ENCODE measurements at regions not wholly inside any gene's neighbourhood (a gene's known extent, or its start where the extent isn't known, plus 50 kb on each side); places are given as distances from the start of the nearest gene placed in this dataset.

DNA sequence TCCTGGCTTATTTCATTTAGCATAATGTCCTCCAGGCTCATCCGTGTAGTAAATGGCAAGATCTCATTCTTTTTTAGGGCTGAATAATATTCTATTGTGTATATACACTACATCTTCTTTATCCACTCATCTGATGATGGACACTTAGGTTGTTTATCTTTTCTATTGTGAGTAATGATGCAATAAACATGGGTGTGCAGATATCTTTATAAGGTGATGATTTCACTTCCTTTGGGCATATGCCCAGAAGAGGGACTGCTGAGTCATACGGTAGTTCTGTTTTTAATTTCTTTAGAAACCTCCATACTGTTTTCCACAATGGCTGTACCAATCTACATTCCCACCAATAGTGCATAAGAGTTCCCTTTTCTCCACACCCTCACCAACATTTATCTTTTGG, 317.6 kb upstream of the CNKSR2 start:
- DNase-seq (ENCODE audit: low read depth), result no peak

GRCh38 chrX:21047034-21047455, 327.2 kb upstream of the CNKSR2 start:
- no peak for DNase-seq (ENCODE audit: low read depth)

DNA sequence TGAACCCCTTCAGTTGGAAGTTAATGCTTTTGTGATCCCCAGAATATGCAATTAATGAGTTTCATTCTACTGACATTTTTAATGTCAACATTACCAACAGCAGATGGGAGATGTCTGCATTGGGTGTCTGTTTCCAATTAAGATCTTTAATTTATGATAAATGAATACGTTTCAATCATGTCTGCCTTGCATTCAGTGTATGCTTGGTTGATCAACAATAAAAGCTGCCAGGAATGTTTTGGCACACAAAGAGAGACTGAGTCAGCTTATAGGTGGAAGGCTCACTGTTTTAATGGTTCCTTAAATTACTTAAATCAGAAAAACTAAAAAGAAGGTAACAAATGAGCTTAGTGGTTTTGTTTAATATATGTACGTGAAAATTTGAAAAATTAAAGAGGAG, 359.9 kb upstream of the CNKSR2 start:
- DNase-seq (ENCODE audit: low read depth), result no peak

DNA sequence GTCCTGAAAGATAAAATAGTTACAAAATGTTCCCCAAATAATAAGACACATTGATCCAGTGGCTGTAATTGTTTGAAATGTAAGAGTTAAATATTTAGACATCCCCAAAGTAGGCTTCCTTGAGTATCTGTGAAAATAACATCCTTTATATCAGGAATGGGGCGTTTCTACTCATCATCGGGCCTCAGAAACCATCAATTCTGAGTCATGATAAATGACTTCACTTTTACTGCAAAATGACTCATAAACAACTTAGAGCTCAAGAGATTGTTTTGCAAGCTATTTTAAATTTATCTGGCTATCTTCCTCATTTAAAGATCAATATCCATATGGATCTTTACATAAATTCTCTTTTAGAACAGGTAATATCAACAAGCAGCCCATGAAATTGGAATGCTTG, 369.4 kb upstream of the CNKSR2 start:
- DNase-seq (ENCODE audit: low read depth), result no peak

DNA sequence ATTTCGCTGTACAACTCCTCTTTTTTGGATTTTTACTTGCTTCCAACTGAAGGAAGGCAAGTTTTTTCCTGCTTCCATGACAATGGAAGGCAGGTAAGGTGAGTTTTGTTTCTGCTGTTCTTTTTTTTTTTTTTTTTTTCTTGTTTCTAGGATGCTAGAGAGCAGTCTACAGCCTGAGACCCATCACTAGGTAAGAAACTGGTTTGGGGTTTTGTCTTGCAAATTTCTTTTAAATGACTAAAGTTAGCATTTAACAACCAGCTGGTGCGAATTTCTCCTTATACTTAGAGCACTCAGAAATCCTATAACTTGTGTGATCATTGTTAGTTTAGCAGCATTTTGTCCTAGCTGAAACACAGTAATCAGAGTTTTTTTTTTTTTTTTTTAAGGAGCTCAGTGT, 378.4 kb upstream of the CNKSR2 start:
- no peak for DNase-seq (ENCODE audit: low read depth)

GRCh38 chrX:20989361-20989760, 384.9 kb upstream of the CNKSR2 start:
- no peak for DNase-seq (ENCODE audit: low read depth)

GRCh38 chrX:20988804-20989203, 385.4 kb upstream of the CNKSR2 start:
- no peak for DNase-seq (ENCODE audit: low read depth)

DNA sequence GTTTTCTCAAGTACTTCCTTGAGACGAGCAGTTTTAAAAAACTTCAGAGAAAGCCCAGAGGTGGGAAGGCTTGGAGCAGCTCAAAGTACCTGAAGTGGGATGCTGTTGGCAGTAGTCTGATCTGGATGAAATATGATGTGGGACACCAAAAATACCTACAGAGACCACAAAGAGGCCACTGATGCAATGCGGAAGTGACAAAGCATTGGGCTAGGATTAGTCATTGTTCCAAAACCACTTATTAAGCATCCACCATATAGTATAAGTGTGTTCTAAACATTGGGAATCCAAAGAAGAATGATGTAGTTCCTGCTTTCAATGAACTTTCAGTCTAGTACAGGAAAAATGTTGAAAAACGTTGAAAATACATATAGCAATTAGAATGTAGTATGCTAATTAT, 386.1 kb upstream of the CNKSR2 start:
- DNase-seq (ENCODE audit: low read depth), result no peak

GRCh38 chrX:20980426-20980825, 393.8 kb upstream of the CNKSR2 start:
- no peak for DNase-seq (ENCODE audit: low read depth)

DNA sequence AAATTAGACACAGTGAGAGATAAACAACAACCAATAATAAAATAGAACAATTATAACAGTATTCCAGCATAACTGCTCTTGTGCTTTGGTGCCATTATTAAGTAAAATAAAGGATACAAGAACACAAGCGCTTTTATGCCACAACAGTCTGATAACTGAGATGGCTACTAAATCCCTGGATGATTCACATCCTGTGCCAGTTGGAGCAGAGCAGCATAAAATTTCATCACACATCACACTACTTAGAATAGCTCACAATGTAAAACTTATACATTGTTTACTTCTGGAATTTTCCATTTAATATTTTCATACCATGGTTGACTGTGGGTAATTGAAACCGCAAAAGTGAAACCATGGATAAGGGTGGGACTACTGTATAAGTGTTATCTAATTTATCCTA, 399.9 kb upstream of the CNKSR2 start:
- no peak for DNase-seq (ENCODE audit: low read depth)

DNA sequence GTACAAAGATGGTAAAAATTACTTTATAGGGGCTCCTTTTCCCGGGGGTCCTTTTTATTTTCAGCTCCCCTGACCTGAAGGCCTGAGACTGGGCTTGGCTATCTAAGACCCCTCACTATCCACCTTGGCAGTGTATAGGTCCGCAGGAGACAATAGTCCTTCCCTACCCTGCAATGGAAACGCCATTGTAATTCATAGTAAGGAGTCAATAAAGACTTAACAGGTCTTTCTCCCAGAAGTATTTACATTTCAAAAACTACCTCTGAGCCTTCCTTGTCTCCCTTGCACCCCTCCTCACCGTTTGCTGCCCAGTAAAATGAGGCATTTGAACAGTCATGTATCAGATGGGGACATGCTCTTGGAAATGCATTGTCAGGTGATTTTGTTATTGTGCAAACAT, 401.2 kb upstream of the CNKSR2 start:
- no peak for DNase-seq (ENCODE audit: low read depth)

GRCh38 chrX:20971250-20971649, 403.0 kb upstream of the CNKSR2 start:
- no peak for DNase-seq (ENCODE audit: low read depth)

DNA sequence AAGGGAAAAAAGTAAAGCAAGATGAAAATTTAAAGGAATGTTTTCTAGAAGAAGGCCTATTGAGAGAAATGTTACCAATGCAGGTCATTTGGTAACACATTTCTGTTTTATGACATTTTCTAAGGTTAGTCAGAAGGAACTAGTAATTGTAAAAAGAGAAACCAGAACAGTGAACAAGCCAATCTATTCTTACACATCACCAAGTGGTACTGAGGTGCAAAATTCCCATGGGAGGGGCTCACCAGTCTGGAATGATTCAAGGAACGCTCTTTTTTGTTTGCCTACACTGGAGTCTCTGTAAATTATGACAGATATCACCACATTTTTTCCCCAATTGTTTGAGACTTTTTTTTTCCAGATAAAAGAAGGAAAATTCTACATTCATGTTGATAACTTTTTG, 404.7 kb upstream of the CNKSR2 start:
- no peak for DNase-seq (ENCODE audit: low read depth)

- no peak for DNase-seq (ENCODE audit: low read depth)
Observed at GRCh38 chrX:20968996-20969395, 405.2 kb upstream of the CNKSR2 start.

DNA sequence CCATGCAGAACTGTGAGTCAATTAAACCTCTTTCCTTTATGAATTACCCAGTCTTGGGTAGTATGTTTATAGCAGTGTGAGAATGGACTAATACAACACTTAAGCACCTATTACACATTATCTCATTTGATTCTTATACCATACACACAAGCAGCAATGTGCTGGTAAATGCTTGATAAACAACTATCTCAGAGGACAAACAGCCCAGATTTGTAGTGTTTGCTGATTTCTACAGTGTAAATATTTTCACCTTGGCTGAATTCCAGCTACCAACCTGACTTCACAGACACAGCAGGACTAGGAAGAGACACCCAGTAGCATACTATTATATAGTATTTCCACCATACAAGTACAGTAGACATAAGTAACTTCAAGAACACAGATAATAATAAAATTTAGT, 406.5 kb upstream of the CNKSR2 start:
- no peak for DNase-seq (ENCODE audit: low read depth)

- DNase-seq (ENCODE audit: low read depth), result no peak
Observed at GRCh38 chrX:20965270-20966044, 408.8 kb upstream of the CNKSR2 start.

DNA sequence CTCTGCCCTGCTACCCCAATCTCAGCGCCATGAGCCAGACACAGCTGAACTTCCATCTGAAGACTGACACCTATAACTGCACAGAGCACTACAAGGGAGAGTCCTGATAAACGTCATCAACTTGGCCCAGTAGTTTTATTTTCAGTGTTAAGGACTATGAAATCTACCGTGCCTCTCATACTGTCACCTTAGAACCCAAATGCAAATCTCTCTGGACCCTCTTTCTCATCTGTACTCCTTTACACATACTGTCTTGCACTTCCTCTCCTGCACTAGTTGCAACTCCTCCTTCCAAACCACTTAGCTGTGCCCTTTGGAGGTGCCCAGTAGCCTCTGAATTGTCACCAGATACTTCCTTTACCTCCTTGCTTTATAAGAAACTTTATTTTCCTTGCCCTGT, 420.2 kb upstream of the CNKSR2 start:
- DNase-seq (ENCODE audit: low read depth), result no peak

DNA sequence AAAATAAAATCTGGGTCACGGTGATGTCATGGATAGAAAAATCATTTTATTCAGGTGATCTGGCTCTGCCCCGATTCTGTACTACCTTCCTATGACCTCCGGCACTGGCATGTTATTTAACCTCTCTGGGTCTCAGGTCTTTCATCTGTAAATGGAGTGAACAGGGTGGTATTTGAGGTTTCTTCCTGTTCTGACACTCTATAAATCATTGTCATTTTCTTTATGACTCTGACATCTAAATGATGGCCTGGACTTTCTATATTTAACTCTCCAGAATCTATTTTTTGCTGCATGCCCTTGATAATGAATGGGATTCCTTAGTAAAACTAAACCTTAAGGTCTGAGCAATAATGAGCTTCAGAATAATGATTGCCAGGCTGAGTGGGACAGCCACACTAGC, 422.0 kb upstream of the CNKSR2 start:
- no peak for DNase-seq (ENCODE audit: low read depth)

DNA sequence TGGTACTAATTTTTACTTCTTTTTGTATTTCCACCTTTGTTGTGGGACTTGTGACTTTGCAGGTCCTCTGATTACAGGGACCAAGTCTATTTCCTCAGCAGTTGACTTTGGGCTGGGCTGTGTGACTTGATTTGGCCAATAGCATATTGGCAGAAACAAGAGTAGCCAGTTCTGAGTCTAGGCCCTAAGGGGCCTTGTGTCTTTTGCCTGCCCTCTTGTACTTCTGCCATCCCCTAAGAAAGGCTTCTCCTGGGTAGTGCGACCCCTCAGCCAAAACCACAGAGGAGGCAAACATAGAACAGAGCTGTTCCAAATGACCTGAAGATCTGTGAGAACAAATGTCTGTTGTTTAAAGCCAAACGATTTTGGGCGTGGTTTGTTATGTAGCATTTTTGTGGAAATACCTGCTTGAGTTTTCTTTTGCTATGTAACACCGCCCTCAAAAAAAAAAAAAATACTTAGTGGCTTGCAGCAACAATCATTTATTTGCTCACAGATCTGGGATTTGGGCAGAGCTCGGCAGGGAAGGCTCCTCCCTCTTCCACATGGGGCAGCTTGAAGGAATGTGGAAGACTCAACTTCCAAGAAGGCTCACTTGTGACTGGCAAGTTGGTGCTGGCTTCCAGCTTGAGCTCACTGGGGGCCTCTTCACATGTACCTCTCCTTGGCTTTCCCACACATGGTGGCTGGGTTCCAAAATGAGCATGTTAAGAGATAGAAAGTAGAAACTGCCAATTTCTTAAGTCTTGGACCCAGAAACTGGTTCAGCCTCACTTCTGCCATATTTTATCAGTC, 423.0 kb upstream of the CNKSR2 start:
- no peak for DNase-seq (ENCODE audit: low read depth)

- DNase-seq (ENCODE audit: low read depth), result no peak
Observed at GRCh38 chrX:20947411-20947912, 426.8 kb upstream of the CNKSR2 start.

DNA sequence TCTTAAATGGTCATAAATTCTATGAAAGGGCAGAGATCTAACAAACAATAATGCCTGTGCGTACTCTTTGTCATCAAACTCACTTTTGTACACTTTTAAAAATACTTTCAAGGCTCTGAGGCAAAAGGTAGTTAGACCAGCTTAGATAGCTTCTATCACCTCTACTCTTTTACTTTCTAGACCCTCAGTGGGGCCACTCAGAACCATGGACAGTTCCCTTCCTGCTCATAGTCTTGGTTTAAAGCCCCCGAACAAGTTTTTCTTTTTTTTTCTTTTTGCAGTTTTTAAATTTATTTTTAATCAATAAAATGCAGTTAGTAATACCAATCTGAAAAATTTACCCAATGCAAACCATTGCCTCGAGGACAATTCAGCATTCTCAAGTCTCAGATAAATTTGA, 460.5 kb upstream of the CNKSR2 start:
- DNase-seq (ENCODE audit: low read depth), result no peak

DNA sequence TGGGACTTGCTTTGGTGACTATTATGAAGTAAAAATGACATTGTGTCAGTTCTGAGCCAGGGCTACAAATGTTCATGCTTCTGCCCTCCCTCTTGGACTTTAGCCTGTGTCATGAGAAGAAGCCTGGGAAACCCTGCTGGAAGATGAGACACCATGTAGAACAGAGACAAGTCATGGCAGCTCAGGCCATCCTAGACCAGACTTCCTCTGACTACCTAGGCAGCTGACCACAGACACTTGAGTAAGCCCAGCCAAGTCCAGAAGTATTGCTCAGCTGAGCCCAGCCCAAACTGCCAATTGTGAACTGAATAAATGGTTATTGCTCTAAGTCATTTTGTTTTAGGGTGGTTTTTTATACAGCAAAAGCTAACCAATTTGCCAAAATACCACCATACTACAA, 467.6 kb upstream of the CNKSR2 start:
- no peak for DNase-seq (ENCODE audit: low read depth)

DNA sequence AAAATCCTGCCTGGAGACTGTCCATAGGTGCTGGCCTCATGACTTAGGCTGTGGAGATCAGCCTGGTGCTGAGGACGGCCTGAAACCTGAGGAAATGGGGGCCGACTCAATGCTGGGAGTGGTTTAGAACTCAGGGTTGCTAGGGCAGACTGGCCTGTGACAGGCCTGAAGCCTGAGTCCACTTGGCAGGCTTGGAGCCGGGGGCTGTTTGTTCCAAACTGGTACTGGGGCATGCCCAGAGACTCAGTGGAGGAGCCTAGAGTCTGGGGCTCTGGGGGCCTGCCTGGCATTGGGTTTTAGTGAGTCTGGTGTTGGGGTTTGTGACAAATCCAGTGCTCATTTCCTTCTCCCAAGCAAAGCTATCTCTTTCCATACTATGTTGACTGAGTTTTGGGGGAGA, 489.7 kb upstream of the CNKSR2 start:
- DNase-seq (ENCODE audit: low read depth), result no peak

GRCh38 chrX:20863649-20864048, 510.6 kb upstream of the CNKSR2 start:
- DNase-seq (ENCODE audit: low read depth), result no peak
